ENCODE measurements at regions not wholly inside any gene's neighbourhood (a gene's known extent, or its start where the extent isn't known, plus 50 kb on each side); places are given as distances from the start of the nearest gene placed in this dataset.

- TF ChIP-seq CTCF (conservative IDR thresholded peaks at IDR 0.05; ENCODE audit: low read length) (no peak), EZH2phosphoT487 (IDR thresholded peaks at IDR 0.05; ENCODE audit: borderline replicate concordance, low read depth, low read length) (no peak)
Measured at GRCh38 chr13:109919715-109920375, 133.5 kb upstream of the IRS2 start.
